OCI-LY1 (cell line): ENCODE measurements at regions not wholly inside any gene's neighbourhood (a gene's known extent, or its start where the extent isn't known, plus 50 kb on each side); places are given as distances from the start of the nearest gene placed in this dataset.

ENCODE experiments used
- EZH2 ChIP-seq: fragments of 200-600 bp; sonication (generic), shearing (Covaris generic); IDR thresholded peaks from 2 replicates; pipeline ENCODE4 v1.8.0; 2017; ENCODE audit warnings: borderline replicate concordance, mixed run types, mild to moderate bottlenecking, antibody characterized with exemption, low read length, moderate library complexity, mixed read lengths
- TF ChIP-seq, protein P1 (sequence below): fragments of 200-600 bp; sonication (generic), shearing (Covaris generic); IDR thresholded peaks from 2 replicates; pipeline ENCODE4 v1.5.1; 2017; ENCODE audit warnings: mild to moderate bottlenecking, antibody characterized with exemption, low read length, moderate library complexity, mixed read lengths

DNA sequence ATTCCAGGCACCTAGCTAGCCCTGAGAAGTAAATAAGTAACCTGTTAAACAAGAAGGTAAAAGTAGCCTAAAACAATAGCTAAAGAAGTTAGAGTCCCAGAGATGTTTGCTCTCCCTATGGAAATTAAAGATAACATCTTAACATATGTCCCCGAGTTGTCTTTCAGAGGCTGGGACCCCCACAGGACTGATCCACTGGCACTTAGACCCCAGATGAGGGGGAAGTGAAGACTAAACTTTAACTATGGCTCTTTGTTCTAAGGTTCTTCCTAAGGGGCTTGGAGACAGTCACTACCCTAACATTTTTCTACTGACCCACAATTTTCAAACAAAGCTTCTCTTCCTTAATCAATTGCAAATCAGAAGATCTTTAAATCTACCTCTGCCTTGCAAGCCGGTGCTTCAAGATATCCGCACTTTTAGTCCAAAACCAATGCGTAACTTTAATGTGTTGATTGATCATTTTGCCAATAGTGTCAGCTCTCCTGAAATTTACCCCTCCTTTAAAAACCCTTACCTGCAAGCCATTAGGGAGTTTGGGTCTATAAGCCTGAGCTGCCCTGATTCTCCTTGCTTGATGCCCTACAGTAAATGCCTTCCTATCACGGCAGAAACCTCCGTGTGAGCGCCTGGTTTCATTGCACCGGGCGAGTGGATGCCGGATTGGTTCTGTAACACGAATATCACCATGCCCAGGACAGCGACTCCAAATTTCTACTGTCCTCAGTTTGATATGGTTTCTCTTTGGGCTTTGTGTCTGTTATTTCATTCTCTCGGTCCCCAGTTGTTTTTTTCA is 404.4 kb downstream of the SIPA1L2 start:
- TF ChIP-seq, protein P1, sequence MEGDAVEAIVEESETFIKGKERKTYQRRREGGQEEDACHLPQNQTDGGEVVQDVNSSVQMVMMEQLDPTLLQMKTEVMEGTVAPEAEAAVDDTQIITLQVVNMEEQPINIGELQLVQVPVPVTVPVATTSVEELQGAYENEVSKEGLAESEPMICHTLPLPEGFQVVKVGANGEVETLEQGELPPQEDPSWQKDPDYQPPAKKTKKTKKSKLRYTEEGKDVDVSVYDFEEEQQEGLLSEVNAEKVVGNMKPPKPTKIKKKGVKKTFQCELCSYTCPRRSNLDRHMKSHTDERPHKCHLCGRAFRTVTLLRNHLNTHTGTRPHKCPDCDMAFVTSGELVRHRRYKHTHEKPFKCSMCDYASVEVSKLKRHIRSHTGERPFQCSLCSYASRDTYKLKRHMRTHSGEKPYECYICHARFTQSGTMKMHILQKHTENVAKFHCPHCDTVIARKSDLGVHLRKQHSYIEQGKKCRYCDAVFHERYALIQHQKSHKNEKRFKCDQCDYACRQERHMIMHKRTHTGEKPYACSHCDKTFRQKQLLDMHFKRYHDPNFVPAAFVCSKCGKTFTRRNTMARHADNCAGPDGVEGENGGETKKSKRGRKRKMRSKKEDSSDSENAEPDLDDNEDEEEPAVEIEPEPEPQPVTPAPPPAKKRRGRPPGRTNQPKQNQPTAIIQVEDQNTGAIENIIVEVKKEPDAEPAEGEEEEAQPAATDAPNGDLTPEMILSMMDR, result no peak
- no peak for TF ChIP-seq EZH2
